HCT116 (cell line): ENCODE measurements at regions not wholly inside any gene's neighbourhood (a gene's known extent, or its start where the extent isn't known, plus 50 kb on each side); places are given as distances from the start of the nearest gene placed in this dataset.

ENCODE experiments used
- ATAC-seq: fragments of 200-7000 bp; cut with Tn5 transposase; 2 replicates; pipeline ENCODE4 v1.9.1; 2020; ENCODE audit warnings: mild to moderate bottlenecking, moderate library complexity
- BruUV-seq: library from RNA; stranded (reverse); fragments of 400-500 nt; replicated peaks from 2 replicates; lab custom pipeline; 2021; lab: Mats Ljungman, UMichigan
- CTCF ChIA-PET: fragments of 300-600 bp; sonication (Branson Sonifier 250); formaldehyde crosslinking; loops from one replicate; lab custom pipeline; 2021; ENCODE audit warnings: antibody characterized with exemption; lab: Charles Lee
- POLR2A ChIA-PET: fragments of 300-600, 350-600 bp; sonication (Branson Sonifier 250); formaldehyde crosslinking; loops from one replicate; lab custom pipeline; 2021; ENCODE audit warnings: antibody characterized with exemption; lab: Charles Lee
- RAD21 ChIA-PET, 2 experiments: fragments of 300-600 bp; sonication (Branson Sonifier 250); formaldehyde crosslinking; loops; one replicate each; lab custom pipeline; 2023; ENCODE audit warnings: low total read pairs in 2 of 2; ENCODE audit not compliant: uncharacterized antibody in 2 of 2, unreplicated experiment in 2 of 2, low non-redundant PET in 1 of 2; lab: Charles Lee
- DNase-seq: peaks from one replicate; pipeline ENCODE4 v3.0.0-alpha.2; 2010; ENCODE audit warnings: low read depth, low spot score
- H2AFZ ChIP-seq: fragments of 200-600 bp; shearing (Covaris generic), sonication (generic); 2 replicates; pipeline ENCODE4 v1.6.1; 2017; ENCODE audit warnings: low read depth, mixed run types, mixed read lengths, antibody characterized with exemption, low read length; ENCODE audit not compliant: poor library complexity, severe bottlenecking
- H3K27ac ChIP-seq: 2 replicates; pipeline ENCODE4 v1.5.1; 2012; ENCODE audit warnings: low read depth, low read length
- H3K27me3 ChIP-seq: fragments of 200-600 bp; sonication (generic); 2 replicates; pipeline ENCODE4 v1.6.1; 2016; ENCODE audit warnings: mixed run types, low read length, mixed read lengths; ENCODE audit not compliant: insufficient read depth
- H3K36me3 ChIP-seq, 2 experiments: fragments of 200-500 bp in 1 of 2; fragments of 200-600 bp in 1 of 2; sonication (Bioruptor generic) in 1 of 2; sonication (generic) in 1 of 2; 2 replicates each; pipeline versions ENCODE4 v1.5.1 to v1.6.1; 2014 to 2016; ENCODE audit warnings: low read length in 2 of 2, inconsistent platforms in 1 of 2, mixed read lengths in 1 of 2, mixed run types in 1 of 2; ENCODE audit not compliant: insufficient read depth in 2 of 2, control insufficient read depth in 1 of 2
- H3K4me1 ChIP-seq, 2 experiments: fragments of 200-600 bp in 1 of 2; sonication (generic) in 1 of 2; 2 replicates each; pipeline versions ENCODE4 v1.5.1 to v1.6.1; 2012 to 2017; ENCODE audit warnings: low read length in 2 of 2, inconsistent platforms in 1 of 2, mild to moderate bottlenecking in 1 of 2, mixed read lengths in 1 of 2, mixed run types in 1 of 2, moderate library complexity in 1 of 2; ENCODE audit not compliant: insufficient read depth in 2 of 2, control insufficient read depth in 1 of 2
- H3K4me2 ChIP-seq: fragments of 200-600 bp; sonication (generic); 2 replicates; pipeline ENCODE4 v1.6.1; 2017; ENCODE audit warnings: mixed run types, low read length, mixed read lengths
- H3K4me3 ChIP-seq, 2 experiments: fragments of 200-600 bp in 1 of 2; sonication (generic) in 1 of 2; replicated peaks in 1 of 2; 2 replicates each; pipeline ENCODE4 v1.5.1; 2011 to 2016; ENCODE audit warnings: low read length in 2 of 2, control low read depth in 1 of 2, low read depth in 1 of 2, mild to moderate bottlenecking in 1 of 2, mixed read lengths in 1 of 2, mixed run types in 1 of 2
- H3K79me2 ChIP-seq: fragments of 200-600 bp; sonication (generic); 2 replicates; pipeline ENCODE4 v1.6.1; 2017; ENCODE audit warnings: mild to moderate bottlenecking, mixed run types, low read length, moderate library complexity, mixed read lengths; ENCODE audit not compliant: insufficient read depth
- H3K9ac ChIP-seq: fragments of 200-600 bp; sonication (generic); 2 replicates; pipeline ENCODE4 v1.6.1; 2016; ENCODE audit warnings: low read length, mixed read lengths
- H3K9me2 ChIP-seq: fragments of 200-600 bp; sonication (generic), shearing (Covaris generic); 2 replicates; pipeline ENCODE4 v1.6.1; 2017; ENCODE audit warnings: mixed run types, mild to moderate bottlenecking, moderate library complexity; ENCODE audit not compliant: insufficient read depth
- H3K9me3 ChIP-seq, 2 experiments: fragments of 200-500 bp in 1 of 2; fragments of 200-600 bp in 1 of 2; sonication (Bioruptor generic) in 1 of 2; sonication (generic) in 1 of 2; 2 replicates each; pipeline ENCODE4 v1.6.1; 2014 to 2017; ENCODE audit warnings: low read length in 2 of 2, mixed read lengths in 2 of 2, inconsistent platforms in 1 of 2, low read depth in 1 of 2, mild to moderate bottlenecking in 1 of 2, mixed run types in 1 of 2, moderate library complexity in 1 of 2; ENCODE audit not compliant: control insufficient read depth in 1 of 2, insufficient read depth in 1 of 2
- H4K20me1 ChIP-seq: fragments of 200-600 bp; sonication (generic), shearing (Covaris generic); 2 replicates; pipeline ENCODE4 v1.6.1; 2017; ENCODE audit warnings: mixed run types, mild to moderate bottlenecking, moderate library complexity; ENCODE audit not compliant: insufficient read depth
- CEBPB ChIP-seq: IDR thresholded peaks from 2 replicates; pipeline ENCODE4 v1.6.1; 2012; ENCODE audit warnings: low read depth
- EZH2phosphoT487 ChIP-seq: fragments of 200-600 bp; IDR thresholded peaks from 2 replicates; pipeline ENCODE4 v1.6.1; 2018; ENCODE audit warnings: antibody characterized with exemption, borderline replicate concordance
- FOSL1 ChIP-seq: IDR thresholded peaks from 2 replicates; pipeline ENCODE4 v1.6.1; 2012; ENCODE audit warnings: low read depth
- RAD21 ChIP-seq: IDR thresholded peaks from 2 replicates; pipeline ENCODE4 v1.6.1; 2012; ENCODE audit warnings: low read depth, mild to moderate bottlenecking
- SP1 ChIP-seq: IDR thresholded peaks from 2 replicates; pipeline ENCODE4 v1.6.1; 2012; ENCODE audit warnings: low read depth
- SRF ChIP-seq: IDR thresholded peaks from 2 replicates; pipeline ENCODE4 v1.6.1; 2012; ENCODE audit warnings: low read depth
- ZNF274 ChIP-seq: fragments of 200-500 bp; sonication (Bioruptor generic); IDR thresholded peaks from 2 replicates; pipeline ENCODE4 v1.6.1; 2014; ENCODE audit warnings: mild to moderate bottlenecking, low read depth, low read length, inconsistent platforms
- intact Hi-C: fragments of 100-400 bp; cut with micrococcal nuclease; formaldehyde crosslinking; loops from 2 replicates; pipeline ENCODE4 v1.10.0; 2022
- TF ChIP-seq, protein P1 (sequence below): IDR thresholded peaks from 2 replicates; pipeline ENCODE4 v1.6.1; 2012; ENCODE audit warnings: low read depth

DNA sequence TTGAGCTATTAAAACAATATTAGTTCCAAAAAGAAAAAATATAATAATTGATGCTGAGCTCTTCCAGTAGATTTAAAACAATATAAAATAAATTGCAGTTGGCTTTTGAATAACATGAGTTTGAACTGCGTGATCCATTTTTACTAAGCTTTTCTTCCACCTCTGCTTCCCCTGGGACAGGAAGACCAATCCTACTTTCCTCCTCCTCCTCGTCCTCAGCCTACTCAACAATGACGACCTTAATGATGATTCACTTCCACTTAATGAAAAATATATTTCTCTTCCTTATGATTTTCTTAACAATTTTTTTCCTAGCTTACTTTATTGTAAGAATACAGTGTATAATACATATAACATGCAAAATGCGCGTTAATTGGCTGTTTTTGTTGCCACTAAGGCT lies 78.9 kb upstream of the THRB start (continued):
- TF ChIP-seq, protein P1, sequence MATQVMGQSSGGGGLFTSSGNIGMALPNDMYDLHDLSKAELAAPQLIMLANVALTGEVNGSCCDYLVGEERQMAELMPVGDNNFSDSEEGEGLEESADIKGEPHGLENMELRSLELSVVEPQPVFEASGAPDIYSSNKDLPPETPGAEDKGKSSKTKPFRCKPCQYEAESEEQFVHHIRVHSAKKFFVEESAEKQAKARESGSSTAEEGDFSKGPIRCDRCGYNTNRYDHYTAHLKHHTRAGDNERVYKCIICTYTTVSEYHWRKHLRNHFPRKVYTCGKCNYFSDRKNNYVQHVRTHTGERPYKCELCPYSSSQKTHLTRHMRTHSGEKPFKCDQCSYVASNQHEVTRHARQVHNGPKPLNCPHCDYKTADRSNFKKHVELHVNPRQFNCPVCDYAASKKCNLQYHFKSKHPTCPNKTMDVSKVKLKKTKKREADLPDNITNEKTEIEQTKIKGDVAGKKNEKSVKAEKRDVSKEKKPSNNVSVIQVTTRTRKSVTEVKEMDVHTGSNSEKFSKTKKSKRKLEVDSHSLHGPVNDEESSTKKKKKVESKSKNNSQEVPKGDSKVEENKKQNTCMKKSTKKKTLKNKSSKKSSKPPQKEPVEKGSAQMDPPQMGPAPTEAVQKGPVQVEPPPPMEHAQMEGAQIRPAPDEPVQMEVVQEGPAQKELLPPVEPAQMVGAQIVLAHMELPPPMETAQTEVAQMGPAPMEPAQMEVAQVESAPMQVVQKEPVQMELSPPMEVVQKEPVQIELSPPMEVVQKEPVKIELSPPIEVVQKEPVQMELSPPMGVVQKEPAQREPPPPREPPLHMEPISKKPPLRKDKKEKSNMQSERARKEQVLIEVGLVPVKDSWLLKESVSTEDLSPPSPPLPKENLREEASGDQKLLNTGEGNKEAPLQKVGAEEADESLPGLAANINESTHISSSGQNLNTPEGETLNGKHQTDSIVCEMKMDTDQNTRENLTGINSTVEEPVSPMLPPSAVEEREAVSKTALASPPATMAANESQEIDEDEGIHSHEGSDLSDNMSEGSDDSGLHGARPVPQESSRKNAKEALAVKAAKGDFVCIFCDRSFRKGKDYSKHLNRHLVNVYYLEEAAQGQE: no peak
- no peak for TF ChIP-seq FOSL1
- no peak for TF ChIP-seq ZNF274
- no peak for TF ChIP-seq SRF
- no peak for TF ChIP-seq CEBPB
- no peak for TF ChIP-seq RAD21
- no peak for TF ChIP-seq EZH2phosphoT487

DNA sequence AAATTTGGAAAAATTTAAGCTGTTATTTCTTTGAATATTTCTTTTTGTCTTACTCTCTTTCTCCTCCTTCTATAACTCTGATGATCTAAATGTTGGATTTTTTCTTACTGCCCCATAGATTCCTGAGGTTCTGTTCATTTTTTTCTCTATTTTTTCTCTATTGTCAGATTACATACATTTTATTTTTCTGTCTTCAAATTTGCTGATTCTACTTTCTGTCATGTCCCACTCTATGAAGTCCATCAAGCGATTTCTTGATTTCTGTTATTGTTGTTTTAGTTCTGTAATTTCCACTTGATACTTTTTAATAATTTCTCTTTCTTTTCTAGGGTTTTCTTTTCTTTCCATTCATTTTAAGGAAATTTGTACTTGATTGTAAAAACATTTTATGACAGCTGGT lies 83.7 kb upstream of the THRB start:
- H3K36me3 ChIP-seq: no peaks in the 10 kb centered on the region
- no peak for TF ChIP-seq SP1
- TF ChIP-seq, protein P1: no peak
- no peaks in the 10 kb centered on the region for H3K27me3 ChIP-seq
- ChIA-PET RAD21 (no interaction called here), CTCF (no interaction called here), POLR2A (no interaction called here)
- no peak for ATAC-seq
- H3K9me3 ChIP-seq: no peaks in the 10 kb centered on the region
- no peaks in the 10 kb centered on the region for H3K9me2 ChIP-seq
- H3K4me2 ChIP-seq: no peak overlapping the region
- H4K20me1 ChIP-seq: no peaks in the 10 kb centered on the region
- no peaks in the 10 kb centered on the region for H3K79me2 ChIP-seq
- DNase-seq: no peak
- no peak overlapping the region for H3K27ac ChIP-seq
- intact Hi-C loops: no loop called here
- no peaks in the 10 kb centered on the region for H3K4me1 ChIP-seq
- no peak overlapping the region for H2AFZ ChIP-seq
- no peak overlapping the region for H3K4me3 ChIP-seq
- no TSS peak for BruUV-seq
- no peak overlapping the region for H3K9ac ChIP-seq
